OCI-LY1 (cell line): ENCODE measurements at regions not wholly inside any gene's neighbourhood (a gene's known extent, or its start where the extent isn't known, plus 50 kb on each side); places are given as distances from the start of the nearest gene placed in this dataset.

Source experiments
- H2AFZ ChIP-seq: fragments of 200-600 bp; sonication (generic), shearing (Covaris generic); 2 replicates; pipeline ENCODE4 v1.6.0; 2014; ENCODE audit warnings: antibody characterized with exemption, mild to moderate bottlenecking, low read length
- H3F3A ChIP-seq: fragments of 200-600 bp; sonication (generic), shearing (Covaris generic); 2 replicates; pipeline ENCODE4 v1.6.0; 2014; ENCODE audit warnings: mild to moderate bottlenecking, antibody characterized with exemption, low read length, moderate library complexity; ENCODE audit not compliant: insufficient read depth
- H3K27ac ChIP-seq: fragments of 200-600 bp; sonication (generic); 2 replicates; pipeline ENCODE4 v1.5.1; 2014; ENCODE audit warnings: low read length, mixed run types, mild to moderate bottlenecking, low read depth; ENCODE audit not compliant: poor library complexity, severe bottlenecking
- H3K27me3 ChIP-seq: fragments of 200-600 bp; sonication (generic); 2 replicates; pipeline ENCODE4 v1.6.0; 2014; ENCODE audit warnings: antibody characterized with exemption, mild to moderate bottlenecking, low read length, moderate library complexity; ENCODE audit not compliant: insufficient read depth
- H3K36me3 ChIP-seq: fragments of 200-600 bp; sonication (generic); 2 replicates; pipeline ENCODE4 v1.6.1; 2014; ENCODE audit warnings: mild to moderate bottlenecking, antibody characterized with exemption, low read length, moderate library complexity, mixed read lengths; ENCODE audit not compliant: insufficient read depth
- H3K4me1 ChIP-seq: fragments of 200-600 bp; sonication (generic); 2 replicates; pipeline ENCODE4 v1.5.1; 2014; ENCODE audit warnings: mild to moderate bottlenecking, low read length, moderate library complexity; ENCODE audit not compliant: insufficient read depth, severe bottlenecking
- H3K4me2 ChIP-seq: fragments of 200-600 bp; sonication (generic), shearing (Covaris generic); 2 replicates; pipeline ENCODE4 v1.6.1; 2014; ENCODE audit warnings: low read length
- H3K4me3 ChIP-seq: fragments of 200-600 bp; sonication (generic); 2 replicates; pipeline ENCODE4 v1.5.1; 2014; ENCODE audit warnings: low read length, low read depth, mild to moderate bottlenecking, mixed read lengths; ENCODE audit not compliant: poor library complexity, severe bottlenecking
- H3K79me2 ChIP-seq: fragments of 200-600 bp; shearing (Covaris generic); 2 replicates; pipeline ENCODE4 v1.6.1; 2016; ENCODE audit warnings: mixed run types, low read length, mixed read lengths; ENCODE audit not compliant: insufficient read depth
- H3K9ac ChIP-seq: fragments of 200-600 bp; sonication (generic), shearing (Covaris generic); 2 replicates; pipeline ENCODE4 v1.6.1; 2014; ENCODE audit warnings: mild to moderate bottlenecking, low read length, mixed read lengths
- H3K9me2 ChIP-seq: fragments of 200-600 bp; sonication (generic), shearing (Covaris generic); 2 replicates; pipeline ENCODE4 v1.6.1; 2014; ENCODE audit warnings: low read depth, mild to moderate bottlenecking, low read length, mixed read lengths
- H3K9me3 ChIP-seq: fragments of 200-600 bp; shearing (Covaris generic); 2 replicates; pipeline ENCODE4 v1.6.1; 2014; ENCODE audit warnings: low read length, mixed read lengths
- H4K20me1 ChIP-seq: fragments of 200-600 bp; sonication (generic), shearing (Covaris generic); 2 replicates; pipeline ENCODE4 v1.6.0; 2016; ENCODE audit warnings: mild to moderate bottlenecking, low read length; ENCODE audit not compliant: insufficient read depth
- CTCF ChIP-seq: fragments of 200-600 bp; sonication (generic), shearing (Covaris generic); IDR thresholded peaks from 2 replicates; pipeline ENCODE4 v1.5.1; 2017; ENCODE audit warnings: mild to moderate bottlenecking, antibody characterized with exemption, low read length, moderate library complexity, mixed read lengths
- EZH2 ChIP-seq: fragments of 200-600 bp; sonication (generic), shearing (Covaris generic); IDR thresholded peaks from 2 replicates; pipeline ENCODE4 v1.8.0; 2017; ENCODE audit warnings: borderline replicate concordance, mixed run types, mild to moderate bottlenecking, antibody characterized with exemption, low read length, moderate library complexity, mixed read lengths

GRCh38 chr4:14924076-14924811 is 78.0 kb upstream of the CPEB2 start:
- Histone ChIP-seq H3K4me1 (no peaks in the 10 kb centered on the region), H3K27ac (no peak overlapping the region), H2AFZ (no peak overlapping the region), H3K27me3 (no peaks in the 10 kb centered on the region), H3F3A (no peaks in the 10 kb centered on the region), H4K20me1 (no peaks in the 10 kb centered on the region), H3K9ac (no peak overlapping the region), H3K9me2 (no peaks in the 10 kb centered on the region), H3K79me2 (no peaks in the 10 kb centered on the region), H3K36me3 (no peaks in the 10 kb centered on the region), H3K4me3 (no peak overlapping the region), H3K4me2 (no peak overlapping the region), H3K9me3 (no peaks in the 10 kb centered on the region)
- TF ChIP-seq CTCF = no peak
- no peak for TF ChIP-seq EZH2

GRCh38 chr4:14924812-14925344 is 77.4 kb upstream of the CPEB2 start:
- no peak for TF ChIP-seq CTCF
- TF ChIP-seq EZH2 = no peak
- no peaks in the 10 kb centered on the region for H3F3A ChIP-seq
- no peaks in the 10 kb centered on the region for H3K27me3 ChIP-seq
- H3K9me2 ChIP-seq = no peaks in the 10 kb centered on the region
- H3K79me2 ChIP-seq = no peaks in the 10 kb centered on the region
- no peak overlapping the region for H3K9ac ChIP-seq
- H3K4me3 ChIP-seq = no peak overlapping the region
- H3K4me1 ChIP-seq = no peaks in the 10 kb centered on the region
- H3K9me3 ChIP-seq = no peaks in the 10 kb centered on the region
- H4K20me1 ChIP-seq = no peaks in the 10 kb centered on the region
- no peaks in the 10 kb centered on the region for H3K36me3 ChIP-seq
- no peak overlapping the region for H2AFZ ChIP-seq
- no peak overlapping the region for H3K4me2 ChIP-seq
- no peak overlapping the region for H3K27ac ChIP-seq

GRCh38 chr4:14925471-14925870 is 76.8 kb upstream of the CPEB2 start:
- Histone ChIP-seq H3F3A (no peaks in the 10 kb centered on the region), H3K27me3 (no peaks in the 10 kb centered on the region), H3K4me1 (no peaks in the 10 kb centered on the region), H3K9me2 (no peaks in the 10 kb centered on the region), H3K79me2 (no peaks in the 10 kb centered on the region), H3K9me3 (no peaks in the 10 kb centered on the region), H3K9ac (no peak overlapping the region), H3K4me3 (no peak overlapping the region), H4K20me1 (no peaks in the 10 kb centered on the region), H3K27ac (no peak overlapping the region), H2AFZ (no peak overlapping the region), H3K4me2 (no peak overlapping the region), H3K36me3 (no peaks in the 10 kb centered on the region)
- TF ChIP-seq EZH2 (no peak), CTCF (no peak)
